CD14-positive monocyte (primary cell): ENCODE measurements at regions not wholly inside any gene's neighbourhood (a gene's known extent, or its start where the extent isn't known, plus 50 kb on each side); places are given as distances from the start of the nearest gene placed in this dataset.

ENCODE experiments used
- DNase-seq, 3 donors: peaks; one replicate each; pipeline ENCODE4 v3.0.0-alpha.2; 2011 to 2022
- H2AFZ ChIP-seq: 2 replicates; pipeline ENCODE4 v1.6.0; 2012; ENCODE audit warnings: mild to moderate bottlenecking, low read depth, low read length, inconsistent platforms; ENCODE audit not compliant: insufficient read depth, poor library complexity, severe bottlenecking
- H3K27ac ChIP-seq, 2 donors: 1 replicate in 1 of 2; 2 replicates in 1 of 2; pipeline ENCODE4 v1.5.1; 2012 to 2013; ENCODE audit warnings: low read length in 2 of 2, control low read depth in 1 of 2, inconsistent platforms in 1 of 2, low read depth in 1 of 2, mild to moderate bottlenecking in 1 of 2
- H3K27me3 ChIP-seq, 2 donors: one replicate each; pipeline versions ENCODE4 v1.6.0 to v1.6.1; 2011 to 2013; ENCODE audit warnings: low read length in 2 of 2; ENCODE audit not compliant: control insufficient read depth in 2 of 2, insufficient read depth in 2 of 2
- H3K36me3 ChIP-seq, 2 donors: replicated peaks in 1 of 2; 1 replicate in 1 of 2; 2 replicates in 1 of 2; pipeline versions ENCODE4 v1.5.1 to v1.6.1; 2012 to 2013; ENCODE audit warnings: low read length in 2 of 2, control low read depth in 1 of 2, inconsistent platforms in 1 of 2, mild to moderate bottlenecking in 1 of 2; ENCODE audit not compliant: insufficient read depth in 2 of 2, control insufficient read depth in 1 of 2
- H3K4me1 ChIP-seq, 2 donors: 1 replicate in 1 of 2; 2 replicates in 1 of 2; pipeline versions ENCODE4 v1.5.1 to v1.6.1; 2012 to 2013; ENCODE audit warnings: low read length in 2 of 2, control low read depth in 1 of 2, inconsistent platforms in 1 of 2, mild to moderate bottlenecking in 1 of 2, moderate library complexity in 1 of 2; ENCODE audit not compliant: insufficient read depth in 2 of 2, control insufficient read depth in 1 of 2
- H3K4me2 ChIP-seq: replicated peaks from 2 replicates; pipeline ENCODE3; 2012; ENCODE audit warnings: low read length, moderate library complexity, mild to moderate bottlenecking; ENCODE audit not compliant: poor library complexity, severe bottlenecking; ENCODE audit errors: extremely low read depth
- H3K4me3 ChIP-seq, 3 experiments: fragments of 200-600 bp in 1 of 3; sonication (generic) in 1 of 3; replicated peaks in 1 of 3; 1 replicate in 2 of 3; 2 replicates in 1 of 3; pipeline ENCODE4 v1.5.1; 2011 to 2013; ENCODE audit warnings: low read length in 3 of 3, mild to moderate bottlenecking in 3 of 3, control low read depth in 2 of 3, low read depth in 2 of 3, inconsistent platforms in 1 of 3, moderate library complexity in 1 of 3
- H3K79me2 ChIP-seq: 2 replicates; pipeline ENCODE4 v1.6.0; 2012; ENCODE audit warnings: mild to moderate bottlenecking, control low read depth, inconsistent platforms, low read length, moderate library complexity; ENCODE audit not compliant: insufficient read depth
- H3K9ac ChIP-seq: 2 replicates; pipeline ENCODE4 v1.6.0; 2017; ENCODE audit warnings: low read length, mild to moderate bottlenecking; ENCODE audit not compliant: insufficient read depth, poor library complexity, severe bottlenecking
- H3K9me3 ChIP-seq, 2 donors: replicated peaks in 1 of 2; 1 replicate in 1 of 2; 2 replicates in 1 of 2; pipeline versions ENCODE4 v1.5.1 to v1.6.1; 2012 to 2013; ENCODE audit warnings: low read length in 2 of 2, control low read depth in 1 of 2; ENCODE audit not compliant: control insufficient read depth in 1 of 2, insufficient read depth in 1 of 2
- H4K20me1 ChIP-seq: 2 replicates; pipeline ENCODE4 v1.6.0; 2012; ENCODE audit warnings: mild to moderate bottlenecking, low read length, control low read depth, moderate library complexity; ENCODE audit not compliant: insufficient read depth
- H3K27ac Mint-ChIP-seq, 7 donors: one replicate each; pipeline ENCODE4 v1.8.0; 2020; ENCODE audit warnings: mild to moderate bottlenecking in 7 of 7, mixed read lengths in 7 of 7, moderate library complexity in 6 of 7, inconsistent platforms in 2 of 7
- H3K27me3 Mint-ChIP-seq, 3 donors: one replicate each; pipeline ENCODE4 v1.8.0; 2021 to 2022; ENCODE audit warnings: low read depth in 3 of 3, mild to moderate bottlenecking in 3 of 3, mixed read lengths in 3 of 3, moderate library complexity in 3 of 3, inconsistent platforms in 1 of 3
- H3K36me3 Mint-ChIP-seq, 2 donors: one replicate each; pipeline ENCODE4 v1.8.0; 2020; ENCODE audit warnings: mixed read lengths in 2 of 2, inconsistent platforms in 1 of 2, mild to moderate bottlenecking in 1 of 2
- H3K4me1 Mint-ChIP-seq: one replicate; pipeline ENCODE4 v1.8.0; 2020; ENCODE audit warnings: mild to moderate bottlenecking, mixed read lengths
- H3K4me3 Mint-ChIP-seq, 2 donors: one replicate each; pipeline ENCODE4 v1.8.0; 2020; ENCODE audit warnings: mild to moderate bottlenecking in 2 of 2, mixed read lengths in 2 of 2, moderate library complexity in 1 of 2
- H3K9me3 Mint-ChIP-seq, 7 donors: one replicate each; pipeline ENCODE4 v1.8.0; 2020 to 2022; ENCODE audit warnings: mixed read lengths in 7 of 7, mild to moderate bottlenecking in 6 of 7, moderate library complexity in 6 of 7, inconsistent platforms in 2 of 7
- WGBS: methylation state at CpG from one replicate; pipeline ENCODE4 v1.1.5; 2013; ENCODE audit warnings: missing lambda C conversion rate; ENCODE audit not compliant: insufficient coverage; 5-methylcytosine and 5-hydroxymethylcytosine counted together
- intact Hi-C, 2 donors: fragments of 100-400 bp; cut with micrococcal nuclease; formaldehyde crosslinking; loops; one replicate each; pipeline versions ENCODE4 v1.15.0 to v1.15.1; 2023
- TF ChIP-seq, protein P1 (sequence below): fragments of 200-600 bp; IDR thresholded peaks from one replicate; pipeline ENCODE4 v1.8.0; 2022; ENCODE audit warnings: antibody characterized with exemption, mild to moderate bottlenecking

DNA sequence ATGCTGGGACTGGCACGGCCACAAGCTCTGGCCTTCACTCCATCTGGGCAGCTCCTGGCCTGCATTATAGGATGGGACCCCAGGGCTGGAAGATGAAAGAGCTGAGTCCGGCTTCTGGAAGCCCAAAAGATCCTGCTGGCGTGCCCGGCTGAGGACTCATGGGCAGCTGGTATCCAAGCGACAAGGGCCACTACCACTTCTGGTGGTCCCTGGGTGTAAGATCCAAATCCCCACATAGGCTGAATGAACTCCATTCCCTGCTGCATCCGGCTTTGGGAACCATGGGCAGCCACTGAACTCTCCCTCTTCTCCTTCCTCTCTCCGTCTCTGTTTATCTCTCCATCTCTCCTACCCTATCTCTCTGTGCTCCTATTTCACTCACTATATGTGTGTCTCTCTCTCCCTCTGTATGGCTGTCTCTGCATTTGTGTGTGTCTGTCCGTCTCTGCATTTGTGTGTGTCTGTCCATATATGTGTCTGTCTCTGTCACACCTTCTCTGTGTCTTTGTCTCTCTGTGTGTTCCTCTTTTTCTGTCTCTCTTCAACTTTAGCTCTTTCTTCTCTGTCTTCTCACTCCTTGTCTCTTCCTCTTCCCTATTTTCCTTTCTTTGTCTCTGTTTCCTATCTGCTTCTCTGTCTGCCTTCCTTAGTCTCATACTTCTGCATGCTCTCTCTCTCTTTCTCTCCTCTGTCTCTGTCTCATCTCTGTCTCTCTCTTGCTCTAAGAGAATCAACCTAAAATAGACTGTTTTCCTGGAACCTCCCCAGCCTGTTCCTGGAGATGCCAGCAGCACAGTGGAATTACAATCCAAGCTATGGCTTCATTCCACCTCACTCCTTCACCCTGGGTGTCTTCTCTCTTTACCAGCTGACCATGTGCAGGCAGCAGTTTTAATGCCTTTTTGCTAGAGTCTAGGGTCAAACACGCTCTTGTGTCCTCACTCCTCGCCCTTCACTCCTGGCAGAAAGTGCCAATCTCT, 60.4 kb upstream of the IRX6 start:
- Histone ChIP-seq H3K4me2 (no peak overlapping the region), H3K4me1 (no peaks in the 10 kb centered on the region), H3K27ac (no peak overlapping the region), H3K36me3 (no peaks in the 10 kb centered on the region), H2AFZ (no peak overlapping the region), H3K27me3 (no peaks in the 10 kb centered on the region), H3K4me3 (no peak overlapping the region), H4K20me1 (no peaks in the 10 kb centered on the region), H3K9ac (no peak overlapping the region), H3K9me3 (no peaks in the 10 kb centered on the region), H3K79me2 (no peaks in the 10 kb centered on the region)
- H3K27ac Mint-ChIP-seq, result no peak overlapping the region
- H3K36me3 Mint-ChIP-seq, result no peaks in the 10 kb centered on the region
- 85% methylated on average over 7 of the region's 10 CpGs for WGBS
- TF ChIP-seq, protein P1, sequence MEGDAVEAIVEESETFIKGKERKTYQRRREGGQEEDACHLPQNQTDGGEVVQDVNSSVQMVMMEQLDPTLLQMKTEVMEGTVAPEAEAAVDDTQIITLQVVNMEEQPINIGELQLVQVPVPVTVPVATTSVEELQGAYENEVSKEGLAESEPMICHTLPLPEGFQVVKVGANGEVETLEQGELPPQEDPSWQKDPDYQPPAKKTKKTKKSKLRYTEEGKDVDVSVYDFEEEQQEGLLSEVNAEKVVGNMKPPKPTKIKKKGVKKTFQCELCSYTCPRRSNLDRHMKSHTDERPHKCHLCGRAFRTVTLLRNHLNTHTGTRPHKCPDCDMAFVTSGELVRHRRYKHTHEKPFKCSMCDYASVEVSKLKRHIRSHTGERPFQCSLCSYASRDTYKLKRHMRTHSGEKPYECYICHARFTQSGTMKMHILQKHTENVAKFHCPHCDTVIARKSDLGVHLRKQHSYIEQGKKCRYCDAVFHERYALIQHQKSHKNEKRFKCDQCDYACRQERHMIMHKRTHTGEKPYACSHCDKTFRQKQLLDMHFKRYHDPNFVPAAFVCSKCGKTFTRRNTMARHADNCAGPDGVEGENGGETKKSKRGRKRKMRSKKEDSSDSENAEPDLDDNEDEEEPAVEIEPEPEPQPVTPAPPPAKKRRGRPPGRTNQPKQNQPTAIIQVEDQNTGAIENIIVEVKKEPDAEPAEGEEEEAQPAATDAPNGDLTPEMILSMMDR, result no peak
- H3K27me3 Mint-ChIP-seq, result peaks cover 0 to 3% (median 1%) of the 10 kb centered on the region in 3 donors
- H3K9me3 Mint-ChIP-seq, result peaks cover 0 to 6% (median 0%) of the 10 kb centered on the region in 7 donors
- no peaks in the 10 kb centered on the region for H3K4me1 Mint-ChIP-seq
- intact Hi-C loops, result no loop called here
- H3K4me3 Mint-ChIP-seq, result no peak overlapping the region
- DNase-seq, result no peak

GRCh38 chr16:55264949-55265348, 59.1 kb upstream of the IRX6 start:
- no peaks in the 10 kb centered on the region for H3K79me2 ChIP-seq
- H3K9me3 ChIP-seq, result no peaks in the 10 kb centered on the region
- Mint-ChIP-seq H3K4me1 (no peaks in the 10 kb centered on the region), H3K36me3 (no peaks in the 10 kb centered on the region), H3K9me3 (peaks cover 0 to 6% (median 0%) of the 10 kb centered on the region in 7 donors), H3K27ac (no peak overlapping the region), H3K4me3 (no peak overlapping the region), H3K27me3 (peaks cover 0 to 3% (median 2%) of the 10 kb centered on the region in 3 donors)
- H3K9ac ChIP-seq, result no peak overlapping the region
- H3K4me2 ChIP-seq, result no peak overlapping the region
- no peaks in the 10 kb centered on the region for H3K4me1 ChIP-seq
- no peak overlapping the region for H2AFZ ChIP-seq
- H3K27me3 ChIP-seq, result no peaks in the 10 kb centered on the region
- H4K20me1 ChIP-seq, result no peaks in the 10 kb centered on the region
- H3K4me3 ChIP-seq, result no peak overlapping the region
- TF ChIP-seq, protein P1, result no peak
- no peak for DNase-seq
- no peak overlapping the region for H3K27ac ChIP-seq
- WGBS, result 89% methylated on average over 5 of the region's 7 CpGs
- intact Hi-C loops, result no loop called here
- H3K36me3 ChIP-seq, result no peaks in the 10 kb centered on the region
